NCI-H1105 treated with DMSO at 0.1 percent for 48 hours (cell line): ENCODE measurements at regions not wholly inside any gene's neighbourhood (a gene's known extent, or its start where the extent isn't known, plus 50 kb on each side); places are given as distances from the start of the nearest gene placed in this dataset.
"Not testable (repeated sequence)": the region's sequence is repeated elsewhere in the genome, so short reads cannot be mapped to it uniquely, and the experiment has no call there.

Source experiments
- DNase-seq: peaks from one replicate; lab custom pipeline; 2025; lab: John Stamatoyannopoulos, UW

GRCh38 chr14:101634850-101635748, 73.8 kb downstream of the DIO3 start:
- no peak for DNase-seq

GRCh38 chr14:101635749-101636560, 74.7 kb downstream of the DIO3 start:
- DNase-seq, result no peak

GRCh38 chr14:101639241-101639833, 78.0 kb downstream of the DIO3 start:
- no peak for DNase-seq

GRCh38 chr14:101643651-101644050, 82.4 kb downstream of the DIO3 start:
- no peak for DNase-seq

GRCh38 chr14:101654051-101654450, 92.8 kb downstream of the DIO3 start:
- DNase-seq, result no peak

- DNase-seq, result no peak
These were observed 96.1 kb downstream of the DIO3 start for GRCh38 chr14:101657372-101657771.

- DNase-seq, result peak; percentile 62
These were observed 95.9 kb upstream of the PPP2R5C start for GRCh38 chr14:101665478-101666078.

GRCh38 chr14:101666264-101666663, 95.2 kb upstream of the PPP2R5C start:
- no peak for DNase-seq

- DNase-seq, result no peak
These were observed 91.9 kb upstream of the PPP2R5C start for GRCh38 chr14:101669629-101670028.

GRCh38 chr14:101673873-101674272, 87.6 kb upstream of the PPP2R5C start:
- DNase-seq, result no peak

GRCh38 chr14:101675835-101676234, 85.7 kb upstream of the PPP2R5C start:
- DNase-seq, result not testable (repeated sequence)

- not testable (repeated sequence) for DNase-seq
These were observed 83.6 kb upstream of the PPP2R5C start for GRCh38 chr14:101677912-101678327.

GRCh38 chr14:101681795-101682194, 79.7 kb upstream of the PPP2R5C start:
- no peak for DNase-seq

GRCh38 chr14:101683365-101683764, 78.1 kb upstream of the PPP2R5C start:
- DNase-seq, result no peak

GRCh38 chr14:101687756-101688546, 73.6 kb upstream of the PPP2R5C start:
- DNase-seq, result no peak

GRCh38 chr14:101689039-101689501, 72.4 kb upstream of the PPP2R5C start:
- no peak for DNase-seq

GRCh38 chr14:101689966-101690365, 71.5 kb upstream of the PPP2R5C start:
- DNase-seq, result not testable (repeated sequence)

GRCh38 chr14:101695659-101696058, 65.8 kb upstream of the PPP2R5C start:
- DNase-seq, result no peak

GRCh38 chr14:101704140-101704539, 57.4 kb upstream of the PPP2R5C start:
- no peak for DNase-seq

GRCh38 chr14:101705733-101706508, 55.6 kb upstream of the PPP2R5C start:
- no peak for DNase-seq
